OCI-LY1 (cell line): ENCODE measurements at regions not wholly inside any gene's neighbourhood (a gene's known extent, or its start where the extent isn't known, plus 50 kb on each side); places are given as distances from the start of the nearest gene placed in this dataset.
"Not testable (repeated sequence)": the region's sequence is repeated elsewhere in the genome, so short reads cannot be mapped to it uniquely, and the experiment has no call there.

Source experiments
- EZH2 ChIP-seq: fragments of 200-600 bp; sonication (generic), shearing (Covaris generic); IDR thresholded peaks from 2 replicates; pipeline ENCODE4 v1.8.0; 2017; ENCODE audit warnings: borderline replicate concordance, mixed run types, mild to moderate bottlenecking, antibody characterized with exemption, low read length, moderate library complexity, mixed read lengths
- TF ChIP-seq, protein P1 (sequence below): fragments of 200-600 bp; sonication (generic), shearing (Covaris generic); IDR thresholded peaks from 2 replicates; pipeline ENCODE4 v1.5.1; 2017; ENCODE audit warnings: mild to moderate bottlenecking, antibody characterized with exemption, low read length, moderate library complexity, mixed read lengths

DNA sequence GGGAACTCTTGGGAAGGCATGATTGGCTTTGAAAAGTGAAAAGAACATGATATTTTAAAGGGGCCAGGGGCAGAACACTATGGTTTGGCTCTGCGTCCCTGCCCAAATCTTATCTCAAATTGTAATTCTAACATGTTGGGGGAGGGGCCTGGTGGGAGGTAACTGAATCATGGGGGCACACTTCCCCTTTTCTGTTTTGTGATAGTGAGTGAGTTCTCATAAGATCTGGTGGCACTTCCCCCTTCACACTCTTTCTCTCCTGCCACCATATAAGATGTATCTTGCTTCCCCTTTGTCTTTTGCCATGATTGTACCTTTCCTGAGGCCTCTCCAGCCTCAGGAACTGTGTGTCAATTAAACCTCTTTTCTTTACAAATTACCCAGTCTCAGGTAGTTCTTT, 561.4 kb downstream of the PRIM2 start:
- TF ChIP-seq, protein P1, sequence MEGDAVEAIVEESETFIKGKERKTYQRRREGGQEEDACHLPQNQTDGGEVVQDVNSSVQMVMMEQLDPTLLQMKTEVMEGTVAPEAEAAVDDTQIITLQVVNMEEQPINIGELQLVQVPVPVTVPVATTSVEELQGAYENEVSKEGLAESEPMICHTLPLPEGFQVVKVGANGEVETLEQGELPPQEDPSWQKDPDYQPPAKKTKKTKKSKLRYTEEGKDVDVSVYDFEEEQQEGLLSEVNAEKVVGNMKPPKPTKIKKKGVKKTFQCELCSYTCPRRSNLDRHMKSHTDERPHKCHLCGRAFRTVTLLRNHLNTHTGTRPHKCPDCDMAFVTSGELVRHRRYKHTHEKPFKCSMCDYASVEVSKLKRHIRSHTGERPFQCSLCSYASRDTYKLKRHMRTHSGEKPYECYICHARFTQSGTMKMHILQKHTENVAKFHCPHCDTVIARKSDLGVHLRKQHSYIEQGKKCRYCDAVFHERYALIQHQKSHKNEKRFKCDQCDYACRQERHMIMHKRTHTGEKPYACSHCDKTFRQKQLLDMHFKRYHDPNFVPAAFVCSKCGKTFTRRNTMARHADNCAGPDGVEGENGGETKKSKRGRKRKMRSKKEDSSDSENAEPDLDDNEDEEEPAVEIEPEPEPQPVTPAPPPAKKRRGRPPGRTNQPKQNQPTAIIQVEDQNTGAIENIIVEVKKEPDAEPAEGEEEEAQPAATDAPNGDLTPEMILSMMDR = not testable (repeated sequence)
- not testable (repeated sequence) for TF ChIP-seq EZH2
